Breast epithelium (tissue), 3 donors: ENCODE measurements at regions not wholly inside any gene's neighbourhood (a gene's known extent, or its start where the extent isn't known, plus 50 kb on each side); places are given as distances from the start of the nearest gene placed in this dataset.

Source experiments
- POLR2AphosphoS5 ChIP-seq, 3 donors: sonication (generic); formaldehyde crosslinking; IDR thresholded peaks; one replicate each; pipeline ENCODE4 v1.6.1; 2017; ENCODE audit warnings: antibody characterized with exemption in 3 of 3
- TF ChIP-seq, protein P1 (sequence below), 3 donors: fragments of 450-650 bp; IDR thresholded peaks; one replicate each; pipeline ENCODE4 v1.5.1; 2016 to 2017; ENCODE audit warnings: antibody characterized with exemption in 3 of 3, mild to moderate bottlenecking in 3 of 3, moderate library complexity in 3 of 3

DNA sequence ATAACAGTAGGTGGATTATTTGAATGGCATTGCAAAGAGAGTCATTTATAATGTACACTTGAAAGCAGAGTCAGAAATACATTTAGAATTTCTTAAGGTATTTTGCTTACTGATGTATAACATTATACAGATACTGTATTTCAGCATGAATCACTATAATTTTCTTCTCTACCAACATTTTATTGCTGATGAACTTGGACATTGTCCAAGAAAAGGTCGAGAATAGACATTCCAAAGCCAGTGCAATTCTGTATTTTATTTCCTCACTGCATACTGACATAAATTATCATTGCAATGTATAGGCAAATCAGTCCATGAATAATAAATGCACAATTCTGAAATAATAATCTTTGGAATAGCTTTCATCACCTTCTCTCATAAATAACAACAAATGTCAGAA is 1420.0 kb upstream of the EYS start:
- TF ChIP-seq, protein P1, sequence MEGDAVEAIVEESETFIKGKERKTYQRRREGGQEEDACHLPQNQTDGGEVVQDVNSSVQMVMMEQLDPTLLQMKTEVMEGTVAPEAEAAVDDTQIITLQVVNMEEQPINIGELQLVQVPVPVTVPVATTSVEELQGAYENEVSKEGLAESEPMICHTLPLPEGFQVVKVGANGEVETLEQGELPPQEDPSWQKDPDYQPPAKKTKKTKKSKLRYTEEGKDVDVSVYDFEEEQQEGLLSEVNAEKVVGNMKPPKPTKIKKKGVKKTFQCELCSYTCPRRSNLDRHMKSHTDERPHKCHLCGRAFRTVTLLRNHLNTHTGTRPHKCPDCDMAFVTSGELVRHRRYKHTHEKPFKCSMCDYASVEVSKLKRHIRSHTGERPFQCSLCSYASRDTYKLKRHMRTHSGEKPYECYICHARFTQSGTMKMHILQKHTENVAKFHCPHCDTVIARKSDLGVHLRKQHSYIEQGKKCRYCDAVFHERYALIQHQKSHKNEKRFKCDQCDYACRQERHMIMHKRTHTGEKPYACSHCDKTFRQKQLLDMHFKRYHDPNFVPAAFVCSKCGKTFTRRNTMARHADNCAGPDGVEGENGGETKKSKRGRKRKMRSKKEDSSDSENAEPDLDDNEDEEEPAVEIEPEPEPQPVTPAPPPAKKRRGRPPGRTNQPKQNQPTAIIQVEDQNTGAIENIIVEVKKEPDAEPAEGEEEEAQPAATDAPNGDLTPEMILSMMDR (IDR thresholded peaks at IDR 0.05), result no peak
- no peak for TF ChIP-seq POLR2AphosphoS5 (IDR thresholded peaks at IDR 0.05)
